Jurkat, Clone E6-1 (cell line): ENCODE measurements at regions not wholly inside any gene's neighbourhood (a gene's known extent, or its start where the extent isn't known, plus 50 kb on each side); places are given as distances from the start of the nearest gene placed in this dataset.
"Not testable (repeated sequence)": the region's sequence is repeated elsewhere in the genome, so short reads cannot be mapped to it uniquely, and the experiment has no call there.

ENCODE experiments used
- DNase-seq: peaks from one replicate; pipeline ENCODE4 v3.0.0-alpha.2; 2011; ENCODE audit warnings: low read depth, low spot score
- H3K4me3 ChIP-seq: 2 replicates; pipeline ENCODE4 v1.5.1; 2011; ENCODE audit warnings: mild to moderate bottlenecking, low read length, control low read depth, moderate library complexity

DNA sequence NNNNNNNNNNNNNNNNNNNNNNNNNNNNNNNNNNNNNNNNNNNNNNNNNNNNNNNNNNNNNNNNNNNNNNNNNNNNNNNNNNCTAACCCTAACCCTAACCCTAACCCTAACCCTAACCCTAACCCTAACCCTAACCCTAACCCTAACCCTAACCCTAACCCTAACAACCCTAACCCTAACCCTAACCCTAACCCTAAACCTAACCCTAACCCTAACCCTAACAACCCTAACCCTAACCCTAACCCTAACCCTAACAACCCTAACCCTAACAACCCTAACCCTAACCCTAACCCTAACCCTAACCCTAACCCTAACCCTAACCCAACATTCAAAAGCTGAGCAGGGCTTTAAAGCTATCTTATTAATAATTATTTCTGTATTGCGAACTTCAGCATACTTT is 182.5 kb upstream of the FAM20C start:
- DNase-seq, result peak; percentile 5
- not testable (repeated sequence) for H3K4me3 ChIP-seq

GRCh38 chr7:32565-33280 is 159.6 kb upstream of the FAM20C start:
- DNase-seq, H3K4me3 ChIP-seq: not testable (repeated sequence)

GRCh38 chr7:35121-35541 is 157.2 kb upstream of the FAM20C start:
- not testable (repeated sequence) for H3K4me3 ChIP-seq, DNase-seq

DNA sequence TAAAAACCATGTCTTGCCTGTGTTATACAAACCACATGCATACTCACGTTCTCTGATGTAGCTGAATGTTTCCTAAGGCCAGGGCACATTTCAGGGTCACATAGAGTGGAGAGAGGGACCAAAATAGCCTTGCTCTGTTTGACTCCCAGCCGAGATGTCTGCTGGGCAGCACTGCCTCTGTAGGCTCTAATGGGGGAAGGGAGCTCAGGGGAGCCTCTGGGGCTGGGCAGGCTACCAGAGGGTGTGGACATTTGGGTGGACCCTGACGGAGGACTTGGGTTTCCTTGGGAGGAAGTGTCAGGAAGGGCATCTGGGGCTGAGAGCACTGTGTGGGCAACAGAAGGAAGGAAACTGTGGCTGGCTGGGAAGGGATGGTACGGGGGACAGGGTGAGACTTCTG is 155.8 kb upstream of the FAM20C start:
- not testable (repeated sequence) for H3K4me3 ChIP-seq, DNase-seq

GRCh38 chr7:37656-38055 is 154.7 kb upstream of the FAM20C start:
- not testable (repeated sequence) for DNase-seq, H3K4me3 ChIP-seq

DNA sequence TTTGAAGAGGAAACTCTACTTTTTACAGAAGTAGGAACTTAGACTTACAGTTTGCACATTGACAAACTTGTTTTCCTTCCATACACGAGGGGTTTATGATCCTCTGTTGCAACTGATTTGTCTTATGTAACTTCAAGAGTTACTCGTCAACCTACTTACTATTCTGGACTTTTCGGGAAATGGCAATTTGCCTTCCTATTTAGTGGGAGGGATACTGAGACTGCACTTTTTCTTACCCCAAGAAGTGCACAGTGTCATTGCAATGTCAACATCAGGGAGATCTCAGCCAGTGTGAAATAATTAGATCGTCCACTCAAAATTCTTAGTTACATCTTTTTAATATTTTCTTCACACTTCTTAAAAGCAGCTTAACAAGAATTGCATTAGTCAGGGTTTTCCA is 153.9 kb upstream of the FAM20C start:
- DNase-seq, H3K4me3 ChIP-seq: not testable (repeated sequence)

DNA sequence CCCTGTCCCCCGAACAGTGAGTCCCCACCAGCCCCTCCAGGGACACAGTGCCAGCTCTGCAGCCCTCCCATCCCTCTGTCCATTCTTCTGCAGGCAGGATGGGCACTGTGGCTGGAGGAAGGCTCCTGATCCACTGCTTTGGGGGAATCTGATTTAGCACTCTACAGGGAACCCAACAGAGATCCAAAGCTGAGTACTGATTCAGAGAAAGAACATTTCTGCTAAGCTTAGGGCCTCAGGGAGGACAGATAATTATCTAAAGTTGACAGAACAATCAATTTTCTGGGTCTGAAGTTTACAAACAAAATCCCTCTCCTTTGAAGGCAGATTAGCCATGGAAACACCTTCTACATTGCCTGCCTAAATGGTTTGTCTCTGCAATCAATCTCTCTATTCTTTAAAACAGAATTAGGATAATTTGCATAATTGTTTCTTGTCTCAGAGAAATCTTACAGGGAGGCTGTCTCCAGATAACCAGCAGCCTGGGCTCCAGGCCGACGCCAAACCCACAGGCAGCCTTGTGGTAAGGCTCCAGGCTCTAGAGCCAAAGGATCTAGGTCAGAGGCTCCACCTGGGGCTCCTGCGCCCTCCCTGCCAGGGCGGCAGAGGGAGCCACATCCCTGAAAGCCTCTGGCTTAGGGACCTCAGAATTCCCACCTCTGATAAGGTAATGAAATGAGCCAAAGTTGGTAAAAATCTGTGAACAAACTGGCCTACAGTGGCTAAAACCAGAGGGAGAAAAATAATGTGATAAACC is 152.2 kb upstream of the FAM20C start:
- not testable (repeated sequence) for H3K4me3 ChIP-seq, DNase-seq

DNA sequence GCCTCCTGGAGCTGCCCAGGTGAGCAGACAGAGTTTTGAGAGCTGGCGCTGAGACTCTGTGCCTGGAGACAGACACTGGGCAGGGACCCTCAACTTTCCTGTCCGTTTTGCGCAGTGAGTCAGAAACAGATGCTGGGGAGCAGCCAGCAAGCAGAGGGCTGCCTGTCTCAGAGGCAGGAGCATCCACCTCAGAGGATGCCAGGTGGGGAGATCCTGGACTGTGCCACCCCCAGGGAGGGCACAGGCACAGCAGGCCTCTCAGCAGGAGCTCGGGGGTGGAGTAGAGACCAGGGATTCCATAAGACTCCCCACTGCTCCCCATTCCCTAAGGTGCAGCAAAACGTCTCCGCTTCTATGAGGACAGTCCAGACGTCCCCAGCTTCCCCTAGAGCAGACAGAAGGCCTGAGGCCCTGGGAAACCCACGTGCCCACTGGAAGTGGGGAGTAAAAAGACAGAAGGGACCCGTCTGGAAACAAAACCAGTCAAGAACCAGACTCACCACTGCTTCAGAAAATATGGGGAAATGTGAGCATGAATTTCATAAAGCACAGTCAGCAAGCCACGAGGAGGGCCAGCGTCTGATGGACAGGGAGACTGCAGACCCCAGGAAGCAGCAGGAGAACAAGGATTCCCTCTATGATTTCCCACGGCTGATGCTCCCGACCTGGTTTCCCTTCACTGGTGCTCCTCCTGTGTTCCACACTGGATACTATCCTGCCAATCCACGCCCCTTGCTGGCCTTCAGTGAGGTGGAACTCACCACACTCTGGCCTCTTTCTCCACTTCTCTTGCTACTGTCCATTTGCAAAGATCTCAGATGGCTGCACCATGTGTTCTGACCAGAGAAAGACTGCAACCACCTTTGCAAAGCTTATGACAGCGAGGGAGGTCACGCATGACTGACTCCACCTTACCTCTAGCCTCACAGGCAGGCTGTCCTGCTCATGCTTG is 151.3 kb upstream of the FAM20C start:
- no peak for DNase-seq
- H3K4me3 ChIP-seq, result no peak overlapping the region

GRCh38 chr7:41917-42565 is 150.3 kb upstream of the FAM20C start:
- no peak overlapping the region for H3K4me3 ChIP-seq
- DNase-seq, result no peak

GRCh38 chr7:43791-44540 is 148.4 kb upstream of the FAM20C start:
- DNase-seq, result no peak
- no peak overlapping the region for H3K4me3 ChIP-seq

DNA sequence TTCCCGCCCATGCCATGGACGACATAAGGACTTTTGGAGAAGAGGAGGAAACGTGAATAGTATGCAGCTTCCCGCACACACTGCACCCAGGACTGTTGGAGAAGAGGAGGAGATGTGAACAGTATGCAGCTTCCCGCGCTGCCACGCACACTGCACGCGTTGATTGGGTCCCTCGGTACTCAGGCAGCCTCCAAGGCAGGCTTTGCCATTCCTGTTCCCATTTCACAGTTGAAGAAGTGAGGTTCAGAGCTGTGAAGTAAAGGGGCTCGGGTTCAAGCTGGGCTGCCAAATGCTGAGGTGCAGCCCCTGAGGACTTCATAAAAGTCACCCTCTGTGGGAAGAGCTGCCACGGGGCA is 147.9 kb upstream of the FAM20C start:
- no peak overlapping the region for H3K4me3 ChIP-seq
- DNase-seq, result no peak

DNA sequence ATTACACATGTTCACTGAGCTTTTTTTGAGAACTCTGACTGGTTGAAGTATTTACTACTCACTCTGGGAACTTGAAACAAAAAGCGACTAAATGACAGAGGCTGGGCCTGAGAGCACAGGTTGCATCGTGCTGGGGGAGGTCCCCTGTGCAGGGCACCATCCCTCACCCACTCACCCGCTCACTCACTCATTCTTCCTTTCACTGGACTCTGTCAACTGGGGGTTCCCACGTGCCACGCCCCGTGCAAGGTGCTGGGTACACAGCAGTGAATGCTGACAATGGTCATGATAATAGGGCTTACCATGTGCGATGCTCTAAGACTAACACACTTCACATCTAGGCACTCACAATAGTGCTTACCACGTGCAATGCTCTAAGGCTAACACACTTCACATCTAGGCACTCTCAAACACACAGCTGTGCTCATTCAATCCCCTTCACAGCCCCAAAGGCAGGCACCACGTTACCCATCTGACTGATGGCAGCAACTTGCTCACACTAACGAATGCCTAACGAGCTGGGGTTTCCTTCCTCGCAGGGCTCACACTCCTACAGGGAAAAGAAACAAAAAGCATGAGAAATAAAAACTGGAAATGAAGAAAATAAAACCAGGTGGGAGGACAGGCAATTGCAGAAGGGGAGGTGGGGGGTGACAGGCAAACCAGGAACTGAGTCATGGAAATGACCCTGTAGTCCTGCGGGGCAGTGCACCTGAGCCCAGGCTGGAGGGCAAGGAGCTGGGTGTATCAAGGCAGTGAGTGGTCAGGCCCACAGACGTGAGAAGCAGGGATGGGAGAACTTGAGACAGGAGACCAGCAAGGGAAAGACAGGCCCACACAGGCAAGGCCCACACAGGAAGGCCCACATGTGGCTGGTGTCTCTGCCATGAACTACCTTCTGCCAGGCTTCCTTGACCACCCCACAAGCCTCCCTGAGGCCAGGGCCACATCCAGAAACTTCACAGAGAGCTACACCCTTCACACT is 147.0 kb upstream of the FAM20C start:
- DNase-seq, result no peak
- H3K4me3 ChIP-seq, result no peak overlapping the region

DNA sequence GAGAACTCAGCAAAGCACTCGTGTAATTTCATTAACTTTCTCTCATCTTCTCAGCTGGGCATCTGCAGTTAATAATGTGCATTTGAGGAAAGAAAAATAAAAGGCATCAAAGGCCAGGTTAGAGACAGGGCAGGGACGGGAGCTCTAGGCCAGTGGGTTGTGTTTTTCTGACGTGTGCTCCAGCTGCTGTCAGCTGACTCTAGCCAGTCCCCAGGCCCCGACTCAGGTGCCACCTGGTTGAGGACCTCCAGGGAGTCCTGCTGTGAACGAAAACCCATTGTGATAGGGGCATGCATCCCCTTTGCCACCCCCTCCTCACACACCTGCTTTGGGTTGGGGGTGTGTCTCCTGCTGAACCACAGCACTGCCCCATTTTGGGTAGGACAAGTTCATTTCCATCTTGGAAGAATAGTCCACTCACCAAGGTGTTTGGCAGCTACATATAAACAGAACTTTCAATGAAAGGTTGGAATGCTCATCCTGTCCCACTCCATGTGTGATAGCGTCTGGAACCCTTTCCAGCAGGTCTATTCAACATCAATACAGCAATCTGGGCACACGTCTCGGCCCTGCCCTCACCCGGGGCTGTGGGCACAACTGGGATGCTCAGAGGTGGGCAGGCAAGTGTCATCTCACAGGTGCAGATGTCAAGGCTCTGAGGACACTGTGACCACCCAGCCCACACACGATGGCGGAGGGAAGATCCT is 146.1 kb upstream of the FAM20C start:
- DNase-seq, result no peak
- no peak overlapping the region for H3K4me3 ChIP-seq

DNA sequence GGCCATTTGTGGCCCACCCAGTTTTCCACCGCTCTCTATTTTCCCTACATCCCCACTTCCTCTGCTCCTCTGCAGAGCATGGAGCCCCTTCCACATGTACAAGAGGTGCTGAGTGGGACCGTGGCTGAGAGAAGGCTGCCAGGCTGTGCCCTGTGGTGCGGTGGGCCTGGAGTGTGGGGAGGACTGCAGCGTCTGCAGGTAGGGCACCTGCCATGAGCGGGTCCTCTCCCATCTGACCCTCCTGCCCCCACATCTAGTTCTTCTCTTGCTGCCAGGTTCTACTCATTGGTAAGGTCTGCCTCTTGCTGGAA is 145.6 kb upstream of the FAM20C start:
- no peak overlapping the region for H3K4me3 ChIP-seq

GRCh38 chr7:51456-52068 is 140.8 kb upstream of the FAM20C start:
- H3K4me3 ChIP-seq, result no peak overlapping the region
- DNase-seq, result no peak

More for the DNA sequence above, 145.6 kb upstream of the FAM20C start:
- DNase-seq, result no peak

DNA sequence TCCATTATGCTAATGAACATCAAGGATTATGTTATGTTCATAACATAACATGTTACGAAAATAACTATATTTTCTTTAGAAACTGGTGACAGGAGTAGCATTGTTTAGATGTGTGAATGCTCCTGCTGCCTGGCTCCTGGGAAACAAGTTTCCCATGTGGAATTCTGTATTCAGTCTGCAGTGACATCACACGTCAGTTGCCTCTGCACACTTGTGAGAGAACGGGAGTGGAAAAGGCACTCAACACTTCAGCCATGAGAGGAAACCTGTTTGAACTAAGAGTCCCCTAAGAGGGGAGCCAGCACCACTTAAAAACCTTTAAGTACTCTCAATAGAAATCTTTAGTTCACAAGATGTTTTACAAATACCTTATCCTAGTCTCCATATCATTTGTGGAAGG is 140.3 kb upstream of the FAM20C start:
- no peak for DNase-seq

DNA sequence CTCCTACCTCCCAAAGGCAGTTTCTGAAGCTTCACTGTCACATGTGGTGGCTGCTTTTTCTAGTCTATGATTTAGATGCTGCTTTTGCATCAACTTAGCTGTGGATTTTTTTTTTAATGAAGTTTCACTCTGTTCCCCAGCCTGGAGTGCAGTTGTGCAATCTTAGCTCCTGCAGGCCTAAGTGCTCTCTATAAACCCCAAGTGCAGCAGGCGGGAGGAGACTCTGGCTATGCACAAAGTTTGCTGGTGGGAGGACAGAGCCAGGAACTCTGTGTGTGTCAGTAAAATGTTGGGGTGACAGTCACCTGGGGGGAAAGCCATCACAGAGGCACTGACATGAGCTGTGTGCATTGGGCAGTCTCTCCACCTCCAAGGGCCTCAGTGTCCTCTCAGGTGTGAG is 138.8 kb upstream of the FAM20C start:
- H3K4me3 ChIP-seq, result no peak overlapping the region
- DNase-seq, result no peak

More for the DNA sequence above, 140.3 kb upstream of the FAM20C start:
- no peak overlapping the region for H3K4me3 ChIP-seq
